ENCODE measurements at regions not wholly inside any gene's neighbourhood (a gene's known extent, or its start where the extent isn't known, plus 50 kb on each side); places are given as distances from the start of the nearest gene placed in this dataset.

- intact Hi-C loops (cut with DNase I) = no loop called here
- ATAC-seq (no peak), DNase-seq (ENCODE audit: low spot score) (no peak)
These were observed 74.7 kb downstream of the BUD13 start for GRCh38 chr11:116698080-116698479.

DNA sequence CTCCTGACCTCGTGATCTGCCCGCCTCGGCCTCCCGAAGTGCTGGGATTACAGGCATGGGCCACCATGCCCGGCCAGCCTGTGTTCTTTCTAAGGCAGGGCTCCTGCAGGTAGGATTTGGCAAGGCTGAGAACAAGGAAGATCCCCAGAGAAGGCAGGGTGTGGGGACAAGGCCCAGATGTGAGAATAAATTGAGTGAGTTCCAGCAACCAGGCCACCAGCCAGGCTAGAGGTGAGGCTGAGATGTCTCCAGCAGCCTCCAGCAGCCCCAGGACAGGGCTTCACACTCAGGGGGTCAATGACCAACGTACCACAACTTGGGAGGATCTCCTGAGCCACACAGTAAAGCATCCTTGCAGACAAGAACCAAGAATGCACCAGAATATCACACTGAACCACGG lies 75.1 kb downstream of the BUD13 start:
- no peak for ATAC-seq
- no peak for DNase-seq (ENCODE audit: low spot score)
- intact Hi-C loops (cut with DNase I) = no loop called here

GRCh38 chr11:116697011-116697410 lies 75.8 kb downstream of the BUD13 start:
- intact Hi-C loops (cut with DNase I) = no loop called here

DNA sequence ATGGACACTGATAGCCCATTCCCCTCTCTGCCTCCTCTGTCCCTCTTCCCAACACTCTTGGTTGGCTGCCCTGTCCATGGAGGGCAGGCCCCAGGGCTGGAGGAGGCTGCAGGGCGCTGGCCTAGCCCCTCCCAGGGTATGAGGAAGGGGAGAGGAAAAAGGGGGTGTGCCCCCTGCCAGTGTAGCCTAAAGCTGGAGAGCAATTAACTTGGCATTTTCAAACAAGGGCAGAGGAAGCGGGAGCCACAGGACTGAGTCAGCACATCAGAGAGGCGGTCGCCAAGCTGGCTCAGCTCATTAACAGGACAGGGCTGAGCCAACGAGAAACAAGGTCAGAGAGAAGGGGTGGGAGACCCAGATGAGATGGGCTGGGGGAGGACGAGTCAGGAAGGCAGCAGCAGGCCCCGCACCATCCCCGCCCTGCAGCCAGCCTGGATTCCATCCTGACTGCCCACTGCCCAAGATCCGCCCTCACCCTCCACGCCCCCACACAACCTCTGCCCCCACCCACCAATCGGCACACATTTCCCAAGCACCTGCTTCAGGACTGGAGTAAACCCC lies 76.3 kb downstream of the BUD13 start:
- DNase-seq (ENCODE audit: low spot score) = no peak
- intact Hi-C loops (cut with DNase I) = no loop called here
- no peak for ATAC-seq

More at GRCh38 chr11:116697011-116697410, 75.8 kb downstream of the BUD13 start:
- DNase-seq (ENCODE audit: low spot score) (no peak), ATAC-seq (no peak)

- ATAC-seq (no peak), DNase-seq (ENCODE audit: low spot score) (no peak)
- intact Hi-C loops (cut with DNase I) = no loop called here
These were observed 77.0 kb downstream of the BUD13 start for GRCh38 chr11:116695657-116696254.

DNA sequence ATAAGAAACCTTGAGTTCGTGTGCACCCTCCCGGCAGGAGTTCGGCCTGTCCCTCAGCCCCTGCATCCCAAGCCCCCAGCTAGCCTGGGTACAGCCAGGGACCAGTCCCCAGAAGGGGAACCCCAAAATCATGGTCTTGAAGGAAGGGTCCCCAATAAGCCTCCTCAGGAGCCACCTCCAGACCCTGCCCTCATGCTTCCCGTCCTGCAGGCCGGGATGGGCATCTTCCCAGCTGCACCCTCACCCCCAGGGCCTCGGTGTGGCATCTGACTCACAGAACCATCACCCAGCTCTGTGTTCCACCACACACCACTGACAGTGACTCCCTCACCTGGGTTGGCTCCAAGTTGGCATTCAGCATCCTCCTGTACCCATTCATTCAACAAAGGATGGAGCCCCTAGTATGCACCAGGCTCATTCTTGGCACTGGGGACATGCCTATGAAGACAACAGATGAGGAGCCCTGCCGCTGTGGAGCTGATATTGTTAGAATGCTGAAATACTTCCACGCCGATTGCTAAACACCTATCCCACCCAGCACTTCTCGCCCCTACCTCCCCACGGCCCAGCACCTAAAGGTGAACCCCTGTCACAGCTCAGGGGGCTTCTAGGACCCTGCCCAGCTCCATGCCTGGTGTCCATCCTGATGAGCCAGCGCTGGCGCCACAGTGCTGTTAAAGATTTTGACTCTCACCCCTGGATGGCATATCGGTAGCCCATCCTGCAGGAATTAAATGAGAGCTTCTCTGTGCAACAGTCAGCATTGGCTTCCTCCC lies 77.8 kb downstream of the BUD13 start:
- DNase-seq (ENCODE audit: low spot score) (no peak), ATAC-seq (no peak)
- intact Hi-C loops (cut with DNase I) = no loop called here

- no peak for DNase-seq (ENCODE audit: low spot score)
- no peak for ATAC-seq
- intact Hi-C loops (cut with DNase I) = no loop called here
These were observed 78.5 kb downstream of the BUD13 start for GRCh38 chr11:116694349-116694725.

GRCh38 chr11:116693593-116694348 lies 79.0 kb downstream of the BUD13 start:
- DNase-seq (ENCODE audit: low spot score) (no peak), ATAC-seq (no peak)
- intact Hi-C loops (cut with DNase I) = no loop called here

DNA sequence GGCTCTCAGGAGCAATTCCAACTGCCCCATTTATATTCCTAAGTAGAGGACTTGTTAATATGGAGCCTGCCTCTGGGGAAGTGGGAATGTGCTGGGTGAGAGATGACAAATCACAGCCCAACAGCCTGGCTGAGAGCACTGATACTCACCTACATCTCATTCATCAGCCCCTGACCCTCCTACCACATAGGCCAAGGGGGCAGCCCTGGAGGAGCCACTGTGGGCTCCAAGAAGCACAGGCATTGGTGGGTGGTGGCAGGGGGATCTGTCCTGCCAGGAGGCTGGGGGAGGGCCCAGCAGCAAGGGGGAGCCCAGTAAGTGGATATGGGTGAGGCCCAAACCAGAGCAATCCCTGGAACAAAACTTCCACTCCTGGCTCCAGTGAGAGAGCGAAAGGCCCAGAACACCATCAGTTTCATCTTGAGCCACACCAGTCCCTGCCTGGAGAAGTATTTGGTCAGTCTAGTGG lies 79.7 kb downstream of the BUD13 start:
- intact Hi-C loops (cut with DNase I) = no loop called here
- no peak for ATAC-seq
- DNase-seq (ENCODE audit: low spot score) = no peak

DNA sequence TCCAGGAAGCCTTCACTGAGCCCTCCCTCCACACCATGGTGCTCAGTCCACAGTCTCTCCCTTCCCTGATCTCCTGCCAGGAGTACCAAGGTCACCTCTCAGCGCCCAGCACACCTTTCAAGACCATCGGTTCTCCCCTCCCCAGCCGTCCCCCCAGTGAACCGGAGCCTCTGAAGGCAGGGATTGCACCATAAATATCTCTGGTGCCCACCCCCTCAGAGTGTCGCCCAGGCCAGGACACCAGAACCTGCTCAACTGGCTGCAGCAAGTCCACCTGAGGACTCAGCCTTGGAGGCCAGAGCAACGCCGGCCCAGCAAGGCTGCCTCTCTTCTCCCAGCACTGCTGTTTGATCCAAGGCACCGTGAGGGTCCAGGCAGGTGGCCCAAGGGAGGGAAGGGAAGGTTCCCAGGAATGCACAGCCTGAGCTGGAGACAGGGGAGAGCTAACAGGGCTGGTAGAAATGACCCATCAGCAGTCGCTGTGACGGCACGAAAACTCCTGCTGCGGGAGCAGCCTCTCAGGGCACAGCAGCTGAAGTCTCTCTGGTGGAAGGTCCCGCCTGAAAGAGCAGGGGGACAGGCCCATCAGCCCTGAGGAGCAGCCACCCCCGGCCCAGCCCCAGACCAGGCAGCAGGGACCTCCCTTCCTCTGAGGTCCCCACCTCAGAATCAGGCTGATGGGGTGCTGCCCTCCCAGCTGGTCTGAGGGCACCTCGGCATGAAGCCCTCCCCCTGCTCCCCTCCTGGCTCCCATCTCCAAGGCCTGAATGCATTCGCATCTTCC lies 80.3 kb downstream of the BUD13 start:
- intact Hi-C loops (cut with DNase I) = no loop called here
- no peak for ATAC-seq
- no peak for DNase-seq (ENCODE audit: low spot score)

DNA sequence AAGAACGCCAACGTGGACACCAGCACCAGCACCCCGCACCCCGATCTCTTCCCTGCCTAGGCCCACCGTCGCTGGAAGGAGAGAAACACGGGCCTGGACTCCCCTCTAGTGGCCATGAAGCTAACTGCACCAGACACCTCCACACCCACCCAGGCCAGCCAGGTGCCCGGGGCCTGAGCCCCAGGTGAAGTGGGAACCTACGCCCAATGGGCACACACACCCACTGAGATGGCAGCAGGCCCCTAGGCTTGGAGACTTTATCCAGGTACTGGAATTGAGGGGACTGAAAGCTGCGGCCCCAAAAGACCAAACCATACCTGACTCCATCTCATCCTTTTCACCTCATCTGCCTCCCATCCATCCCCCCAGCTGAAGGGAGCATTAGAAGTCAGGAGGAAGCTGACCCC lies 81.0 kb downstream of the BUD13 start:
- peak; percentile 58 for ATAC-seq
- intact Hi-C loops (cut with DNase I) = no loop called here
- peak; percentile 69 for DNase-seq (ENCODE audit: low spot score)

DNA sequence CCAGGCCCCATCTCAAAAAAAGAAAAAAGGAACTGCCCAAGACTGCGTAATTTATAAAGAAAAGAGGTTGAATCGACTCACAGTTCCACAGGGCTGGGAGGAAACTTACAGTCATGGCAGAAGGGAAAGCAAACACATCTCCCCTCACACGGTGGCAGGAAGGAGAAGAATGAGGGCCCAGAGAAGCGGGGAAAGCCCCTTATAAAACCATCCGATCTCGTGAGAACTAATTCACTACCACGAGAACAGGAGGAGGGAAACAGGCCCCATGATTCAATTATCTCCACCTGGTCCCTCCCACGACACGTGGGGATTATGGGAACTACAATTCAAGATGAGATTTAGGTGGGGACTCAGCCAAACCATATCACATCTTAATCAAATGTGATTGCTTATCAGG lies 82.2 kb downstream of the BUD13 start:
- ATAC-seq (no peak), DNase-seq (ENCODE audit: low spot score) (no peak)
- intact Hi-C loops (cut with DNase I) = no loop called here

DNA sequence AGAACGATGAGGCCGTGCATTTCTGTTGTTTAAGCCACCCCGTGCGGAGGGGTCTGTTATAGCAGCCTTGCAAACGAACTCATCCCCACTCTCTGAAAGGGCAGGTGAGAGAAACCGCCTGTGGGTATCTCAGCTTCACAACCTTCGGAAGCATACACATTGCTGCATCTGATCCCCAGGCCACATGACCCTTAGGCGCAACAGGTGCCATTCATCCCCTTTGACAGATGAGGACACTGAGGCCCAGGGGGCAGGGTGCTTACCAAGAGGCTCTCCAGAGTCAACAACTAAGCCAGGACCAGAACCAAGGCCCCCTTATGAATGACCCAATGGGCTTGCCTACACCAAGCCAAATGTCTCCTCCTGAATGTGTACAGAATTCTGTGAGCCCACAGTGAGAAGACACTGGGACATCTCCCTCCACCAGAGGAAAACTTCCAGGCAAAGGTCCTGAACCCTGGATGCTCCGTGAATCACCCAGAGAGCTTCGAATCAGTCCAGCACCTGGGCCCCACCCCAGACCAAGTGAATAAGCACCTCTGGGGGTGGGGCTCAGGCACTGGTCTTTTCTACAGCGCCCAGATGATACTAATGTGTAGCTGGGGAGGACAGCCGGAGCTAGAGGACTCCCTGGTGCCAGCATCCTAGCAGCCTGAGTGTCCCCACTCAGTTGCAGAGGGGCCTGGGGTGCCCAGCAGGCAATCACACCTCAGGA lies 83.2 kb downstream of the BUD13 start:
- ATAC-seq = no peak
- no peak for DNase-seq (ENCODE audit: low spot score)
- intact Hi-C loops (cut with DNase I) = no loop called here

GRCh38 chr11:116688202-116688540 lies 84.6 kb downstream of the BUD13 start:
- intact Hi-C loops (cut with DNase I) = no loop called here
- ATAC-seq (no peak), DNase-seq (ENCODE audit: low spot score) (no peak)

- no peak for ATAC-seq
- no peak for DNase-seq (ENCODE audit: low spot score)
- intact Hi-C loops (cut with DNase I) = no loop called here
These were observed 85.2 kb downstream of the BUD13 start for GRCh38 chr11:116687458-116688201.

DNA sequence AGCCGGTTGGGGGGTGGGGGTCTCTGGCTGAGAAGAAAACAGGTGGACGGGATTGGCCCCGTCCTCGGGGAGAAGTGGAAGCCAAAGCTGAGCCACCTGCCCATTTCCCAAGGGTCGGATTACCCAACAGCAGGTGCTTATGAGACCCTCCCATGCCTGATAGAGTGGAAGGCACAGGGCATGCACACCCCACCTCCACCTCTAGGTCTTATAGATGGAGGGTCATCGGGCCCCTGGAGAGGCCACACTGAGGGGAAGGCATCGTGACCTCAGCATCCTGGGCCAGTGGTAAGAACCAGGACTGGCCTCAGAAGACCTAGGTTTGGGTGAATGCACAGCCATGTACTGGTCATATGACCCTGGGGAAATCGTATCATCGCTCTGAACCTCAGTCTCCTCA lies 85.9 kb downstream of the BUD13 start:
- intact Hi-C loops (cut with DNase I) = no loop called here
- DNase-seq (ENCODE audit: low spot score) (no peak), ATAC-seq (no peak)

DNA sequence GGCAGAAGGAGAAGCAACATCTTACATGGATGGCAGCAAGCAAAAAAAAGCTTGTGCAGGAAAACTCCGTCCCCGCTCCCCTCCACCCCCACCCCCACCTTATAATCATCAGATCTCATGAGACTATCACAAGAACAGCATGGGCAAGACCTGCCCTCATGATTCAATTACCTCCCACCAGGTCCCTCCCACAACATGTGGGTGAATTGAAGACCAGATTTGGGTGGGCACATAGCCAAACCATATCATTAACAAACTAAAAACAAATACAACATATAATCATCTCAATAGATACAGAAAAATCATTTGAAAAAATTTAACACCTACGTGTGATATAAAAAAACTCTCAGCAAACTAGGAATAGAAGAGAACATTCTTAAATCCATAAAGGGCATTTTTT lies 88.8 kb downstream of the BUD13 start:
- intact Hi-C loops (cut with DNase I) = no loop called here
- DNase-seq (ENCODE audit: low spot score) (no peak), ATAC-seq (no peak)

Measured in sciatic nerve (tissue), 2 donors.